GM18867 (cell line): ENCODE measurements at regions not wholly inside any gene's neighbourhood (a gene's known extent, or its start where the extent isn't known, plus 50 kb on each side); places are given as distances from the start of the nearest gene placed in this dataset.

Experiments used
- ATAC-seq: cut with Tn5 transposase; IDR thresholded peaks from one replicate; pipeline ENCODE4 v1.9.1; 2021; ENCODE audit warnings: mild to moderate bottlenecking, moderate library complexity; ENCODE audit not compliant: unreplicated experiment

- no peak for ATAC-seq
These were observed 88.4 kb downstream of the BBS10 start for GRCh38 chr12:76259660-76260389.

DNA sequence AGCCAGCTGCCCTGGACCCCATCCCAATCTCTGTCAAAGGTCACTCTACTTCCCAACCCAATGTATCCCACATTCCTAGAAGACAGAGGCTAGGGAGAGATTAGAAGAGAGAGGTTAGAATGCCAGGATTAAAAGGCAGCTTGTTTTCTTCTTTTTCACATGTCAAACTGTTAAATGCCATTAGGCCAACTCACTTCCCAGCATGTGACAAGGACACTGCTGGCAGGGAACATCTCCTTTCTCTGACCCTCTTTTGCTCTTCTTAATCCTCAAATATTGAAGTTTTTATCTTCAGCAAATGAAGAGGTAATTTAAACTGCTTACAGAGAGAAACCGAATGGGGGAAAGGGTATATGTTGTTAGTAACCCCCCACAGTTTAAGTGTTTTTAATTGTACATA lies 89.1 kb downstream of the BBS10 start:
- ATAC-seq = no peak

DNA sequence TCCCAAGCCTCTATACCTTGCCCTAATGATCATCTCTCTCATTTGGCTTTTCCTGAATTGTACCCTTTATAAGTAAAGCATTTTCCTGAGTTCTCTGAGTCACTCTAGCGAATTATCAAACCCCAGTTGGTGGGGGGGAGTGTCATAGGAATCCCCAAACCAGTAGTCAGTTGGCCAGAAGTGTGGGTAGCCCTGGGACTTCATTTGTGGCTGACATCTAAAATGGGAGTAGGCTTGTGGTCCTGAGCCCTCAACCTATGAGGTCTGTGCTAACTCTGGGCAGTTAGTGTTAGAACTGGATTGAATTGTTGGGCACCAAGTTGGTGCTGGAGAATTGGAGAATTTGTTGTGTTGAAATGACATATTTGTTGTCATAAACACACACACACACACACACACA lies 91.3 kb downstream of the BBS10 start:
- no peak for ATAC-seq

GRCh38 chr12:76256321-76256720 lies 91.9 kb downstream of the BBS10 start:
- no peak for ATAC-seq

GRCh38 chr12:76255692-76256091 lies 92.5 kb downstream of the BBS10 start:
- ATAC-seq = no peak

GRCh38 chr12:76255281-76255680 lies 92.9 kb downstream of the BBS10 start:
- peak; percentile 63 for ATAC-seq

- no peak for ATAC-seq
These were observed 96.2 kb downstream of the BBS10 start for GRCh38 chr12:76252031-76252430.

DNA sequence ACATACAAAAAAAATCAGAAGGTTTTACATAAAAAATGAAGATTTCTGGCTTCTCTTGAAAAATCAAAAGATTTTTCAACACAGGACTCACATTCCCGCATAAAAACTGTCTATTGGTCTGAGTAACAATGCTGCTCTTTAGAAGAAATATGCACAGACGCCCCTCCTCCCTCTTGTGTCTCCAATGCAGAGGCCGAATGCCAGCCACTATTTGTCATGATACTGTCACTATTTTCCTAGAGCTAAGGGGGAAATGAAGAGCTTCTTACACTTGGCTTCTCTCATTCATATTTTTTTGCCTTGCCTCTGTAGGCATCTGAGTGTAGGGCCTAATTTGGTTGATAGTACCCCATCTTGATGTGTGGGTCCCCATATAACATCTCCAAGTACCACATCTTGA lies 98.0 kb downstream of the BBS10 start:
- no peak for ATAC-seq

GRCh38 chr12:76249501-76249900 lies 98.7 kb downstream of the BBS10 start:
- no peak for ATAC-seq

- ATAC-seq = no peak
These were observed 100.2 kb downstream of the BBS10 start for GRCh38 chr12:76247992-76248391.

- ATAC-seq = no peak
These were observed 101.1 kb downstream of the BBS10 start for GRCh38 chr12:76247026-76247646.

DNA sequence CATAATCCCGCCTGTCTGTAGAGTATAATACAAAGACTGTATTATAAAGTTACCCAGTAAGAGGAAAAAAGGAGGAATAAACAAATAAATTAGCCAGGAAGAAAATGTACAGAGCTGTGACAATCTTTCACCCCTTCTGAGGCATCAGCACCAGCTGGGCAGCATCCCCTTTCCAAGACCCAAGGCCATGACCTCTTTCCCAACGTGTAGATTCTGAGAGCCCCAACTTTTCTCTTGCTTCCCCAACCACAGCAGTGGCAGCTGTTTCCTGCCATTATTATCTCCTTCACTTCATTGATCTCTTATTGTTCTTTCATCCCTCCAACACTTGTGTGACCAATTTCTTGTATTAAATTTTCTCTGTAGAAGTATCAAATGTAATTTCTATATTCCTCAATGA lies 101.6 kb downstream of the BBS10 start:
- no peak for ATAC-seq

GRCh38 chr12:76244300-76244699 lies 103.9 kb downstream of the BBS10 start:
- ATAC-seq = no peak

GRCh38 chr12:76242813-76243550 lies 105.2 kb downstream of the BBS10 start:
- ATAC-seq = no peak

- no peak for ATAC-seq
These were observed 106.8 kb downstream of the BBS10 start for GRCh38 chr12:76241371-76241770.

- no peak for ATAC-seq
These were observed 107.9 kb downstream of the BBS10 start for GRCh38 chr12:76240281-76240680.

GRCh38 chr12:76238688-76239087 lies 109.5 kb downstream of the BBS10 start:
- ATAC-seq = no peak

DNA sequence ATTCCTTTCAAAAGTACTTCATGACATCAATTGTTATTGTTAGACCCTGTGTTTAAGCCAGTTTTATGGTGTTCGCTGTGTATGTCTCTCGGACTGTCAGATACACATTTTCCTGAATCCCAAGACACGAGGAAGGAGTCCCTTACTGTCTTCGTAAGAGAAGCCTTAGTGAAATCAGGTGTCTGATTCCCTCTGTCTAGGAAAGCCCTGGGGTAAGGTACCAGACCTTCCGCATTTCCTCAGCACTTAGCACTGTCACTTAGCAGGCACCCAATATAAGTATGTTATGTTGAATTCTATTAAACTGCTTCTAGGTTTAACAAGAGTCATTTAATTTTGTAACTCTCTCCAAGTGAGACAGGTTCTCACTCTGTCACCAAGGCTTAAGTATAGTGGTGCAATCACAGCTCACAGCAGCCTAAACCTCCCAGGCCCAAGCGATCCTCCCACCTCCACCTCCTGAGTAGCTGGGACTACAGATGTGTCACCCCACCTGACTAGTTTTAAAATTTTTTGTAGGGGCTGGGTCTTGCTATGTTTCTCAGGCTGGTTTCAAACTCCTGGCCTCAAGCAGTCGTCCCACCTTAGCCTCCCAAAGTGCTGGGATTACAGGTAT lies 111.0 kb downstream of the BBS10 start:
- ATAC-seq = no peak

DNA sequence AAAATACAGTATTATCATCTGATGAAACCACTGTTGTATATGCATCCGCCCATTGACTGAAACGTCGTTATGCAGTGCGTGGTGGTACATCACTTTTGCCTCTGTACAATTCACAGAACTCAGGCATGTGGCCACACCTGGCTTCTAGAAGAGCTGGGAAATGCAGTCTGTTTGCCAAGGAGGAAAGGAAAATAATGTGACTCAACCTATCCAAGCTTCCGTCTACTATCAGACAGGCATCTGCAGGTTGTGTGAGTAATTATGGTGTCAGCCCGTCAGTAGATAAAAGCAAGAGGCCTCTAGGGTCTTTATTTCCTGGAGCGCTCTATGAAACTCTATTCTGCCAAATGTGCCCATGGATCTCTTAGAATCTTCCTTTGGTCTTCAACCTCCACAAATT lies 111.6 kb downstream of the BBS10 start:
- ATAC-seq = no peak

DNA sequence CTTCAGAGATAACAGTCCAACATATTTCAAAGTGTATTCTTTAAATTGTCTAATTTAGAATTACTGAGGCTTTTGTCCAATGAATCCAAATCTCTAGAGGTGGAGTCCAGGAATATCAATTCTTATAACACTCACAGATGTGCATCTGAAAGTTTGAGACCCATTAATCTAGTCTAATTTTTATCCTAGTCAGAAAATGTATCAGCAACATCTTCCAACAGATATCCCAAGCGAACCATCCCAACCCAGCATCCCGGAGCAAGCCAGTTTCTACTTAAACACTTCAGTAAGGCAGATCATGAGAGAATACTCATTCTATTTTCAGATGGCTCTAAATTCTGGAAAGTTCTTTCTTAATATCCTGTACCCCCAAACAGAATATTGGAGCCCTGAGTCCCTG lies 113.5 kb downstream of the BBS10 start:
- no peak for ATAC-seq

DNA sequence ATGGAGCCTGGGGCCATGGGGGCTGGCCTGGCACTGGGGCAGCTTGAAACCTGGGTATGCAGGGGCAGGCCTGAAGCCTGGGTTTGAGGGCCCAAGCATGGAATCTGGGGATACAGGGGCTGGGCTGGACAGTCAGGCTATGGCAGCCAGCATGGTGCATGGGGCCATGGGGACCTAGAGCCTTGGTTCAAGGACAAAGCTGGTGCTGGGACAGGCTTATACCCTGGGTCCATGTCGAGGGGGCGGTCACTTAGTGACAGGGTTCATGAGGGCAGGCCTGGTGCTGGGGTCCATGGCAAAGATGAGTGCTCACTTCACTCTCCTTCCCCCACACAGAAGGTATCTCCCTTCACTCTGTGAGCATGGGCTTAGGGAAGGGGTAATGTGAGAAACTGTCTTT lies 116.2 kb downstream of the BBS10 start:
- ATAC-seq = no peak

GRCh38 chr12:76226956-76227355 lies 121.3 kb downstream of the BBS10 start:
- no peak for ATAC-seq
